Erythroblast (primary cell): ENCODE measurements at regions not wholly inside any gene's neighbourhood (a gene's known extent, or its start where the extent isn't known, plus 50 kb on each side); places are given as distances from the start of the nearest gene placed in this dataset.

Source experiments
- GATA1 ChIP-seq: IDR thresholded peaks from 2 replicates; pipeline ENCODE4 v1.6.1; 2011; ENCODE audit warnings: low read depth, mild to moderate bottlenecking, control low read depth, low read length, moderate library complexity
- POLR2A ChIP-seq: IDR thresholded peaks from 2 replicates; pipeline ENCODE4 v1.6.1; 2011; ENCODE audit warnings: mild to moderate bottlenecking, low read length

DNA sequence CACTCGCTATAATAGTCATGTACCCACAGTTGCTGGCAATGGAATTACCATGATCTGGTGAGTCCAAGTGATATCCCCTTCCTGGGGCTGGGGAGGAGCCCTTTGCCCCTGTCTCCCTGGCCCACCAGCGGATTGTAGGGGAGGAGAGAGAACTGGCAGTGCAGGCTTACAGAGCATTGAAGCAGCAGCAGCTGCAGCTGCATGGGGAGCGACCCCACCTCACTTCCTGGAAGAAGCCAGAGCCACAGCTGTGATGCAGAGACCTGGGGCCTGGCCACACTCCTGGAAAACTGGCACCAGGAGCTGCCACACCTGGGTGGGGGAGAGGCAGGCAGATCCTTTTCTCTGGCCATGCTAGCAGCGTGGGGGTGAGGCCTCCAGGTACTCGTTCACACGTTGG is 300.1 kb upstream of the PROK2 start:
- TF ChIP-seq POLR2A (no peak), GATA1 (no peak)
